Adrenal gland (tissue), 9 donors: ENCODE measurements at regions not wholly inside any gene's neighbourhood (a gene's known extent, or its start where the extent isn't known, plus 50 kb on each side); places are given as distances from the start of the nearest gene placed in this dataset.

Experiments used
- DNase-seq, 7 donors: peaks; one replicate each; pipeline ENCODE4 v3.0.0-alpha.2; 2019 to 2020
- H3K27ac ChIP-seq, 5 donors: fragments of 200-600 bp; sonication (generic) in 4 of 5; 1 replicate in 3 of 5; 2 replicates in 2 of 5; pipeline versions ENCODE4 v1.5.1 to v1.8.0; 2016 to 2020; ENCODE audit warnings: mild to moderate bottlenecking in 1 of 5
- H3K27me3 ChIP-seq: fragments of 200-600 bp; 2 replicates; pipeline ENCODE4 v1.8.0; 2021
- H3K36me3 ChIP-seq, 2 donors: fragments of 200-600 bp; replicated peaks in 1 of 2; 1 replicate in 1 of 2; 2 replicates in 1 of 2; pipeline versions ENCODE4 v1.5.1 to v1.8.0; 2018 to 2022
- H3K4me1 ChIP-seq, 2 donors: fragments of 200-600 bp; replicated peaks in 1 of 2; 1 replicate in 1 of 2; 2 replicates in 1 of 2; pipeline versions ENCODE4 v1.5.1 to v1.8.0; 2018 to 2021
- H3K4me3 ChIP-seq, 4 donors: fragments of 200-600 bp; sonication (generic) in 3 of 4; one replicate each; pipeline ENCODE4 v1.5.1; 2016 to 2018
- H3K9me3 ChIP-seq, 3 donors: fragments of 200-600 bp; sonication (generic) in 1 of 3; replicated peaks in 1 of 3; 1 replicate in 2 of 3; 2 replicates in 1 of 3; pipeline versions ENCODE4 v1.5.1 to v1.8.0; 2016 to 2021
- POLR2A ChIP-seq, 2 donors: fragments of 450-650 bp; IDR thresholded peaks; one replicate each; pipeline ENCODE4 v1.6.1; 2017; ENCODE audit warnings: antibody characterized with exemption in 2 of 2, mild to moderate bottlenecking in 2 of 2, moderate library complexity in 1 of 2
- WGBS, 4 donors: extraction: QIAGEN DNeasy Blood & Tissue Kit in 2 of 4; methylation state at CpG; one replicate each; pipeline versions ENCODE4 v1.1.5 to v1.1.7; 2013 to 2017; 5-methylcytosine and 5-hydroxymethylcytosine counted together
- intact Hi-C, 2 donors: fragments of 100-400 bp; cut with DNase I; formaldehyde crosslinking; loops; one replicate each; pipeline versions ENCODE4 v1.14.1 to v1.15.0; 2022 to 2023
- TF ChIP-seq, protein P1 (sequence below), 6 experiments: fragments of 450-650 bp in 4 of 6; fragments of 200-600 bp in 2 of 6; sonication (generic) in 1 of 6; IDR thresholded peaks; 1 replicate in 5 of 6; 2 replicates in 1 of 6; pipeline versions ENCODE4 v1.5.1 to v1.8.0; 2016 to 2021; ENCODE audit warnings: antibody characterized with exemption in 6 of 6, mild to moderate bottlenecking in 2 of 6, moderate library complexity in 1 of 6
- donor health status: healthy with polysubstance abuse.
- donor health status: Bipolar disorder and iron deficiency.
- donor health status: DM: yes; HTN: yes; CAD: no.
- donor health status: DM: no; HTN: no; CAD: no.
- donor health status: DM: no; HTN: no; CAD: no.

DNA sequence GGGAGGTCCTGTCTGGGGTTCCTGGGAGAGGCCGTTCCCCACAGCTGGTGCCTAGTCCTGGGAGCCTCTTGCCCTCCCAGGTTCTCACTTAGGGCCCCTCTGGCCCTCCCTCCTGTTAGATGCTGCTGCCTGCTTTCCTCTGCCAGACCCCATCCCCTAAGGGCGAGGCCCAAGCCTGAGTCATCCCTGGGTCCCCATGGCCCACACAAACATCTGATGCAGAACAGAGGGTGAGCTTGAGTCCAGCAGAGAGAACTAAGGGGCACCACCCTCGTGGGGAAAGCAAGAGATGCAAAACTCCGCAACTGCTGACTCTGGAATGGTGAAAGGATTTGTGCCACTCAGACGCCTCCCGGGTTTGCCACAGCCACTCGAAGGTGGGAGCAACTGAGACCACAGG, 58.8 kb upstream of the TRPM1 start:
- H3K4me1 ChIP-seq, result no peaks in the 10 kb centered on the region
- H3K4me3 ChIP-seq, result no peak overlapping the region
- no peaks in the 10 kb centered on the region for H3K9me3 ChIP-seq
- intact Hi-C loops, result no loop called here
- DNase-seq, result no peak
- H3K27me3 ChIP-seq, result no peaks in the 10 kb centered on the region
- WGBS, 4 donors, result 77 to 88% (median 83%) methylated on average over 3 to 7 of the region's 7 CpGs
- no peak for TF ChIP-seq POLR2A (IDR thresholded peaks at IDR 0.05)
- TF ChIP-seq, protein P1, sequence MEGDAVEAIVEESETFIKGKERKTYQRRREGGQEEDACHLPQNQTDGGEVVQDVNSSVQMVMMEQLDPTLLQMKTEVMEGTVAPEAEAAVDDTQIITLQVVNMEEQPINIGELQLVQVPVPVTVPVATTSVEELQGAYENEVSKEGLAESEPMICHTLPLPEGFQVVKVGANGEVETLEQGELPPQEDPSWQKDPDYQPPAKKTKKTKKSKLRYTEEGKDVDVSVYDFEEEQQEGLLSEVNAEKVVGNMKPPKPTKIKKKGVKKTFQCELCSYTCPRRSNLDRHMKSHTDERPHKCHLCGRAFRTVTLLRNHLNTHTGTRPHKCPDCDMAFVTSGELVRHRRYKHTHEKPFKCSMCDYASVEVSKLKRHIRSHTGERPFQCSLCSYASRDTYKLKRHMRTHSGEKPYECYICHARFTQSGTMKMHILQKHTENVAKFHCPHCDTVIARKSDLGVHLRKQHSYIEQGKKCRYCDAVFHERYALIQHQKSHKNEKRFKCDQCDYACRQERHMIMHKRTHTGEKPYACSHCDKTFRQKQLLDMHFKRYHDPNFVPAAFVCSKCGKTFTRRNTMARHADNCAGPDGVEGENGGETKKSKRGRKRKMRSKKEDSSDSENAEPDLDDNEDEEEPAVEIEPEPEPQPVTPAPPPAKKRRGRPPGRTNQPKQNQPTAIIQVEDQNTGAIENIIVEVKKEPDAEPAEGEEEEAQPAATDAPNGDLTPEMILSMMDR (IDR thresholded peaks at IDR 0.05), result no peak
- H3K36me3 ChIP-seq, result no peaks in the 10 kb centered on the region
- no peak overlapping the region for H3K27ac ChIP-seq

DNA sequence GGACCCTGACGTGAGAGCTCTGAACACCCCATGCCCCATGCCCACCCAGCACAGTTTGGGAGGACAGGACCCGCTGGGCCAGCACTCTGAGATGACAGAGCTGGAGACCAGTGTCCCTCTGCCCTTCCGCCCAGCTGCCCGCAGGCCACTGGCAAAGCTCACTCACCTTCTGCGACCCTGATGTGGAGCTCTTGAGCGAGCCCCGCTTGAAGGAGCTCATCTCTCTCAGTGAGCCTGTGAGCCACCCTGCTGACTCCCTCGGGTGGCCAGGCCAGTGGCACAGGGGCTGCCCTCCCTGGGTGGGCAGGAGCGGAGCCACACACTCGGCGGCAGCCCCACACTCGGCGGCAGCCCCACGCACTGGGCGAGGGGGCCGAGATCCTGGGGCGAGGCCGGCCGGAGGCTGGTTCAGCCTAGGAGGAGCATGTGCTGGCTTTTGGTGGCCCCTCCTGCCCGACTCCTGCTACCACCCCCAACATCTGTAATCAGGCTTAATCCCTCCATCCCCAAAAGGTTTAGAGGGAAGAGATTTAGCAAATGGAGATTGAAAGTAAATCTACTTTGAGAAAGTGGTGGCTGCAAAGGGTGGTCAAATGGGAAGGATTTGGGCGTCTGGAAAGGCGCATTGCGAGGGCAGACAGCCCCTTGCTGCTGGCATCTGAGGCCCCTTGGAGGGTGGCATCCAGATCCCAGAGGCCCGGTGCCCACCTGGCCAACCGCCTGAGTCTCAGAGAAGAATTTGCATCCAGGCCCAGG, 59.4 kb upstream of the TRPM1 start:
- WGBS, 4 donors, result 84 to 88% (median 86%) methylated on average over 6 to 25 of the region's 25 CpGs

DNA sequence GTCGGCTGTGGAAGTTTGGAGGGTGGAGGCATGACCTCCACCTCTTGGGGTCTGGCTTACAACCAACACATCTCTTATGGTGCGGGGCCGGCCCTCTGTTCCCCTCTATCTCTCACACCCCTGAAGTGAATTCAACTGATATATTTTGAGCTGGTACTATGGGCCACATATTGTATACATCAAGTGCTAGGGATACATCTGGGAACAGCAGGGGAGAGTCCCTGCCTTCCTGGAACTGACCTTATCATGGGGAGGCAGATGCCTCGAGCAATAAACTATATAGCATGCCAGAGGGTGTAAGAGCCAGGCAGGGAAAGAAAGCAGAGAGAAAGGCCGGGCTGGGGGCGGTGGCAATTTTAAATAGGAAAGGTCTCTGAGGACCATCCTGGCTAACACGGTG, 60.4 kb upstream of the TRPM1 start:
- Histone ChIP-seq H3K36me3 (no peaks in the 10 kb centered on the region), H3K27me3 (no peaks in the 10 kb centered on the region), H3K27ac (no peak overlapping the region), H3K4me1 (no peaks in the 10 kb centered on the region), H3K9me3 (no peaks in the 10 kb centered on the region), H3K4me3 (no peak overlapping the region)
- intact Hi-C loops, result no loop called here
- DNase-seq, result no peak
- 82 to 89% (median 87%) methylated on average over 7 of the region's 7 CpGs for WGBS, 4 donors
- TF ChIP-seq, protein P1 (IDR thresholded peaks at IDR 0.05), result no peak
- TF ChIP-seq POLR2A (IDR thresholded peaks at IDR 0.05), result no peak

More for the DNA sequence above, 59.4 kb upstream of the TRPM1 start:
- no peaks in the 10 kb centered on the region for H3K27me3 ChIP-seq
- no peak for DNase-seq
- H3K4me3 ChIP-seq, result no peak overlapping the region
- no peaks in the 10 kb centered on the region for H3K4me1 ChIP-seq
- H3K9me3 ChIP-seq, result no peaks in the 10 kb centered on the region
- no peak overlapping the region for H3K27ac ChIP-seq
- no peaks in the 10 kb centered on the region for H3K36me3 ChIP-seq
- TF ChIP-seq POLR2A (IDR thresholded peaks at IDR 0.05), result no peak
- TF ChIP-seq, protein P1 (IDR thresholded peaks at IDR 0.05), result no peak
- intact Hi-C loops, result no loop called here

DNA sequence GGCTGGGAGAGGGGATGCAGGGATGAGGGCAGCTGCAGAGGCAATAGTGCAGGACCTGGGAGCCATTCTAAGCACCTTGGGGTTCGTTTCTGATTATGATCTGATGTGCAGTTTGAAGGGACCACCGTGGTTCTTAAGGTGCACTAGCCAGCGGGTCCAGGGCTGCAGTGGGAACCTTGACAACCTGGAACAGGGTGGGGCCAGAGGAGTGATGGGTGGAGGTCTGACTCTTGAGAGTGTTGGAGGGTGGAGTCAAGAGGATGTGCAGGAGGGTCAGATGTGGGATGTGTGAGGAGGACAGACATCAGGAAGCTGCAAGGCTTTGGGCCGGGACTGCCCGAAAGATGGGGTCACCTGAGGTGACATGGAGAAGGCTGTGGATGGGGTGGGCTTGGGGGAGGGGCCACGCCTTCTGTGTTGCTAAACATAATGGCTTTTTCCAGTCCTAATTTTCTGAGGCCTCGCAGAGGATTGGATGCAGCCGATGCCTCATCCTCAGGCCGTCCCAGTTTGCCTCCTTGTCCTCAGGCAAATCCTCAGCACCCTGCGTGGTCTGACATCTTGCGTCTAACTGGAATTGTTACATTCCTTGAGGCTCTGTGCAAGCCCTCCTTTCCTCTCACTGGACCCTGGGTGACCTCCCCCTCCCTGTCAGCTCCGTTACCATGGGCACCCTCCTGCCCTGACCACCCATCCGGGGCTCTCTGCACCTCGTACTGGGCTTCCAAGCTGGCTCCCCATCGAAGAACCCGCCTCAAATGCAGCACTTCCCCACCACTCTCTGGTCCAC, 61.4 kb upstream of the TRPM1 start:
- Histone ChIP-seq H3K27me3 (no peaks in the 10 kb centered on the region), H3K27ac (no peak overlapping the region), H3K4me1 (no peaks in the 10 kb centered on the region), H3K4me3 (no peak overlapping the region), H3K9me3 (no peaks in the 10 kb centered on the region), H3K36me3 (no peaks in the 10 kb centered on the region)
- 78 to 88% (median 85%) methylated on average over 14 to 16 of the region's 16 CpGs for WGBS, 4 donors
- no peak for DNase-seq
- intact Hi-C loops, result no loop called here
- TF ChIP-seq POLR2A (IDR thresholded peaks at IDR 0.05), result no peak
- TF ChIP-seq, protein P1 (IDR thresholded peaks at IDR 0.05), result no peak
